Smooth muscle cell (in vitro differentiated cells): ENCODE measurements at regions not wholly inside any gene's neighbourhood (a gene's known extent, or its start where the extent isn't known, plus 50 kb on each side); places are given as distances from the start of the nearest gene placed in this dataset.

Experiments used
- DNase-seq: peaks from one replicate; lab custom pipeline; 2025; ENCODE audit not compliant: unreplicated experiment; lab: John Stamatoyannopoulos, UW
- H2AFZ ChIP-seq: fragments of 200-600 bp; sonication (generic); 2 replicates; pipeline ENCODE4 v1.6.0; 2016; ENCODE audit warnings: antibody characterized with exemption, low read depth, mild to moderate bottlenecking
- H3F3A ChIP-seq: fragments of 200-600 bp; sonication (generic); 2 replicates; pipeline ENCODE4 v1.6.0; 2017; ENCODE audit warnings: antibody characterized with exemption, low read depth
- H3K27ac ChIP-seq: fragments of 200-600 bp; sonication (generic); 2 replicates; pipeline ENCODE4 v1.5.1; 2016; ENCODE audit warnings: low read depth, mild to moderate bottlenecking
- H3K27me3 ChIP-seq: fragments of 200-600 bp; sonication (generic); 2 replicates; pipeline ENCODE4 v1.6.1; 2016; ENCODE audit warnings: low read depth, mild to moderate bottlenecking
- H3K36me3 ChIP-seq: fragments of 200-600 bp; sonication (generic); 2 replicates; pipeline ENCODE4 v1.5.1; 2016; ENCODE audit warnings: low read depth
- H3K4me1 ChIP-seq: fragments of 200-600 bp; sonication (generic); 2 replicates; pipeline ENCODE4 v1.5.1; 2016; ENCODE audit warnings: low read depth
- H3K4me2 ChIP-seq: fragments of 200-600 bp; sonication (generic); 2 replicates; pipeline ENCODE4 v1.6.0; 2016; ENCODE audit warnings: mild to moderate bottlenecking
- H3K4me3 ChIP-seq: fragments of 200-600 bp; sonication (generic); 2 replicates; pipeline ENCODE4 v1.5.1; 2016; ENCODE audit warnings: mild to moderate bottlenecking
- H3K79me2 ChIP-seq: fragments of 200-600 bp; sonication (generic); 2 replicates; pipeline ENCODE4 v1.6.0; 2016; ENCODE audit warnings: low read depth, mild to moderate bottlenecking
- H3K9ac ChIP-seq: fragments of 200-600 bp; sonication (generic); 2 replicates; pipeline ENCODE4 v1.6.0; 2016; ENCODE audit warnings: low read depth
- H3K9me3 ChIP-seq: fragments of 200-600 bp; sonication (generic); replicated peaks from 2 replicates; pipeline ENCODE4 v1.5.1; 2016; ENCODE audit warnings: low read depth
- H4K20me1 ChIP-seq: fragments of 200-600 bp; sonication (generic); 2 replicates; pipeline ENCODE4 v1.6.0; 2016; ENCODE audit warnings: low read depth
- CTCF ChIP-seq: fragments of 200-600 bp; sonication (generic); IDR thresholded peaks from 2 replicates; pipeline ENCODE4 v1.5.1; 2017; ENCODE audit warnings: borderline replicate concordance, mild to moderate bottlenecking, antibody characterized with exemption; ENCODE audit not compliant: insufficient read depth, poor library complexity, severe bottlenecking
- WGBS: methylation state at CpG from one replicate; pipeline ENCODE4 v1.1.7; 2016; ENCODE audit warnings: low lambda C conversion rate; 5-methylcytosine and 5-hydroxymethylcytosine counted together

GRCh38 chr3:113063126-113063894 lies 72.5 kb downstream of the GTPBP8 start:
- H3K79me2 ChIP-seq, result no peaks in the 10 kb centered on the region
- 79% methylated on average over 4 of the region's 4 CpGs for WGBS
- H3F3A ChIP-seq, result no peaks in the 10 kb centered on the region
- no peak overlapping the region for H3K4me3 ChIP-seq
- H4K20me1 ChIP-seq, result no peaks in the 10 kb centered on the region
- no peaks in the 10 kb centered on the region for H3K9me3 ChIP-seq
- H3K36me3 ChIP-seq, result no peaks in the 10 kb centered on the region
- no peaks in the 10 kb centered on the region for H3K27me3 ChIP-seq
- H3K9ac ChIP-seq, result no peak overlapping the region
- H2AFZ ChIP-seq, result no peak overlapping the region
- no peak for DNase-seq
- H3K4me1 ChIP-seq, result no peaks in the 10 kb centered on the region
- no peak overlapping the region for H3K27ac ChIP-seq
- no peak overlapping the region for H3K4me2 ChIP-seq
- no peak for TF ChIP-seq CTCF

GRCh38 chr3:113064183-113064582 lies 73.4 kb downstream of the GTPBP8 start:
- Histone ChIP-seq H3K9ac (no peak overlapping the region), H3K36me3 (no peaks in the 10 kb centered on the region), H3K4me1 (no peaks in the 10 kb centered on the region), H2AFZ (no peak overlapping the region), H3K27ac (no peak overlapping the region), H3K4me2 (no peak overlapping the region), H3K27me3 (no peaks in the 10 kb centered on the region), H3F3A (no peaks in the 10 kb centered on the region), H3K9me3 (no peaks in the 10 kb centered on the region), H3K4me3 (no peak overlapping the region), H4K20me1 (no peaks in the 10 kb centered on the region), H3K79me2 (no peaks in the 10 kb centered on the region)
- 97% methylated on average over 1 of the region's 1 CpG for WGBS
- TF ChIP-seq CTCF, result no peak
- no peak for DNase-seq

GRCh38 chr3:113065336-113065735 lies 74.6 kb downstream of the GTPBP8 start:
- DNase-seq, result no peak
- Histone ChIP-seq H3K79me2 (no peaks in the 10 kb centered on the region), H3K27me3 (no peaks in the 10 kb centered on the region), H3K4me3 (no peak overlapping the region), H3K9me3 (no peaks in the 10 kb centered on the region), H3K27ac (no peak overlapping the region), H2AFZ (no peak overlapping the region), H3K4me1 (no peaks in the 10 kb centered on the region), H3K9ac (no peak overlapping the region), H4K20me1 (no peaks in the 10 kb centered on the region), H3K4me2 (no peak overlapping the region), H3F3A (no peaks in the 10 kb centered on the region), H3K36me3 (no peaks in the 10 kb centered on the region)
- 96% methylated on average over 3 of the region's 3 CpGs for WGBS
- TF ChIP-seq CTCF, result no peak

GRCh38 chr3:113070072-113070640 lies 79.4 kb downstream of the GTPBP8 start:
- Histone ChIP-seq H4K20me1 (no peaks in the 10 kb centered on the region), H3K9me3 (no peaks in the 10 kb centered on the region), H3K27me3 (no peaks in the 10 kb centered on the region), H3F3A (no peaks in the 10 kb centered on the region), H3K27ac (no peak overlapping the region), H3K79me2 (no peaks in the 10 kb centered on the region), H3K9ac (no peak overlapping the region), H3K36me3 (no peaks in the 10 kb centered on the region), H3K4me3 (no peak overlapping the region), H3K4me1 (no peaks in the 10 kb centered on the region), H3K4me2 (no peak overlapping the region), H2AFZ (no peak overlapping the region)
- DNase-seq, result no peak
- 92% methylated on average over 1 of the region's 1 CpG for WGBS
- TF ChIP-seq CTCF, result no peak
